OCI-LY3 (cell line): ENCODE measurements at regions not wholly inside any gene's neighbourhood (a gene's known extent, or its start where the extent isn't known, plus 50 kb on each side); places are given as distances from the start of the nearest gene placed in this dataset.

Experiments
- H2AFZ ChIP-seq: fragments of 200-600, 300-600 bp; shearing (Covaris generic); 2 replicates; pipeline ENCODE4 v1.6.0; 2014; ENCODE audit warnings: antibody characterized with exemption, low read depth, low read length
- H3K27ac ChIP-seq: fragments of 200-600, 300-600 bp; sonication (generic); 2 replicates; pipeline ENCODE4 v1.5.1; 2014; ENCODE audit warnings: mild to moderate bottlenecking, low read length, moderate library complexity, mixed read lengths
- H3K27me3 ChIP-seq: fragments of 200-600, 300-600 bp; sonication (generic); 2 replicates; pipeline ENCODE4 v1.6.1; 2014; ENCODE audit warnings: low read depth, low read length, mixed read lengths
- H3K36me3 ChIP-seq: fragments of 200-600, 300-600 bp; sonication (generic); replicated peaks from 2 replicates; pipeline ENCODE3; 2014; ENCODE audit warnings: low read depth, low read length, mixed read lengths
- H3K4me1 ChIP-seq: fragments of 300-600, 200-600 bp; sonication (generic); 2 replicates; pipeline ENCODE4 v1.6.1; 2014; ENCODE audit warnings: low read length, mixed read lengths
- H3K4me2 ChIP-seq: fragments of 200-600, 300-600 bp; sonication (generic); 2 replicates; pipeline ENCODE4 v1.6.1; 2014; ENCODE audit warnings: low read length, mixed read lengths
- H3K4me3 ChIP-seq: fragments of 300-600, 200-600 bp; sonication (generic); 2 replicates; pipeline ENCODE4 v1.5.1; 2014; ENCODE audit warnings: antibody characterized with exemption, mild to moderate bottlenecking, low read length, moderate library complexity
- H3K79me2 ChIP-seq: fragments of 300-600, 200-600 bp; shearing (Covaris generic); 2 replicates; pipeline ENCODE4 v1.6.1; 2014; ENCODE audit warnings: mild to moderate bottlenecking, low read length, mixed read lengths
- H3K9ac ChIP-seq: fragments of 300-600, 200-600 bp; shearing (Covaris generic); 2 replicates; pipeline ENCODE4 v1.6.0; 2014; ENCODE audit warnings: mild to moderate bottlenecking, low read length, moderate library complexity
- H3K9me3 ChIP-seq: fragments of 200-600, 300-600 bp; shearing (Covaris generic); 2 replicates; pipeline ENCODE4 v1.6.1; 2014; ENCODE audit warnings: low read length, mixed read lengths; ENCODE audit not compliant: insufficient read depth
- H4K20me1 ChIP-seq: fragments of 200-600, 300-600 bp; sonication (generic); 2 replicates; pipeline ENCODE4 v1.6.1; 2016; ENCODE audit warnings: low read length, mixed read lengths; ENCODE audit not compliant: insufficient read depth
- CTCF ChIP-seq: fragments of 200-600, 300-600 bp; sonication (generic); IDR thresholded peaks from 2 replicates; pipeline ENCODE4 v1.5.1; 2014; ENCODE audit warnings: antibody characterized with exemption, low read length, low read depth
- EZH2phosphoT487 ChIP-seq: fragments of 200-600 bp; shearing (Covaris generic); IDR thresholded peaks from 2 replicates; pipeline ENCODE4 v1.6.1; 2018; ENCODE audit warnings: antibody characterized with exemption, mixed run types, low read depth

- Histone ChIP-seq H3K4me3 (no peak overlapping the region), H3K9me3 (0 out of 2 replicates have a peak, but pooled peaks cover 8% of the 10 kb centered on the region), H3K36me3 (no peaks in the 10 kb centered on the region), H3K4me2 (no peak overlapping the region), H3K79me2 (no peaks in the 10 kb centered on the region), H3K27me3 (no peaks in the 10 kb centered on the region), H3K27ac (no peak overlapping the region), H3K9ac (no peak overlapping the region), H2AFZ (no peak overlapping the region), H3K4me1 (peaks cover 7% of the 10 kb centered on the region), H4K20me1 (no peaks in the 10 kb centered on the region)
- TF ChIP-seq CTCF (no peak), EZH2phosphoT487 (no peak)
Observed at GRCh38 chr14:87617079-87617478, 375.9 kb downstream of the GALC start.

- H3K9ac ChIP-seq: no peak overlapping the region
- peak overlapping the region; percentile 71 for H3K4me3 ChIP-seq
- no peaks in the 10 kb centered on the region for H4K20me1 ChIP-seq
- no peaks in the 10 kb centered on the region for H3K36me3 ChIP-seq
- peak overlapping the region; percentile 48 for H2AFZ ChIP-seq
- 0 out of 2 replicates have a peak, but pooled peaks cover 5% of the 10 kb centered on the region for H3K9me3 ChIP-seq
- H3K27ac ChIP-seq: no peak overlapping the region
- peak; percentile 88 for TF ChIP-seq CTCF
- TF ChIP-seq EZH2phosphoT487: no peak
- H3K27me3 ChIP-seq: no peaks in the 10 kb centered on the region
- peak overlapping the region; percentile 83 for H3K4me2 ChIP-seq
- H3K79me2 ChIP-seq: no peaks in the 10 kb centered on the region
- H3K4me1 ChIP-seq: peaks cover 7% of the 10 kb centered on the region
Observed at GRCh38 chr14:87615822-87616679, 376.9 kb downstream of the GALC start.

- no peak overlapping the region for H3K27ac ChIP-seq
Observed at GRCh38 chr14:87615047-87615446, 377.9 kb downstream of the GALC start.

More at GRCh38 chr14:87615047-87615446, 377.9 kb downstream of the GALC start:
- H3K4me1 ChIP-seq: peaks cover 7% of the 10 kb centered on the region
- H3K79me2 ChIP-seq: no peaks in the 10 kb centered on the region
- no peaks in the 10 kb centered on the region for H4K20me1 ChIP-seq
- TF ChIP-seq EZH2phosphoT487: no peak
- TF ChIP-seq CTCF: no peak
- H3K9me3 ChIP-seq: no peaks in the 10 kb centered on the region
- H3K27me3 ChIP-seq: no peaks in the 10 kb centered on the region
- H3K4me3 ChIP-seq: no peak overlapping the region
- H2AFZ ChIP-seq: no peak overlapping the region
- no peak overlapping the region; the same call in 1 of the 2 replicates for H3K4me2 ChIP-seq
- no peak overlapping the region for H3K9ac ChIP-seq
- no peaks in the 10 kb centered on the region for H3K36me3 ChIP-seq
